Upper lobe of left lung (tissue), 4 donors: ENCODE measurements at regions not wholly inside any gene's neighbourhood (a gene's known extent, or its start where the extent isn't known, plus 50 kb on each side); places are given as distances from the start of the nearest gene placed in this dataset.

Experiments used
- POLR2A ChIP-seq, 4 donors: fragments of 450-650 bp; IDR thresholded peaks; one replicate each; pipeline ENCODE4 v1.5.1; 2016 to 2017; ENCODE audit warnings: antibody characterized with exemption in 4 of 4, mild to moderate bottlenecking in 2 of 4
- TF ChIP-seq, protein P1 (sequence below), 6 experiments: fragments of 450-650 bp in 4 of 6; fragments of 200-600 bp in 2 of 6; sonication (generic) in 2 of 6; IDR thresholded peaks; one replicate each; pipeline ENCODE4 v1.5.1; 2016 to 2019; ENCODE audit warnings: antibody characterized with exemption in 6 of 6

DNA sequence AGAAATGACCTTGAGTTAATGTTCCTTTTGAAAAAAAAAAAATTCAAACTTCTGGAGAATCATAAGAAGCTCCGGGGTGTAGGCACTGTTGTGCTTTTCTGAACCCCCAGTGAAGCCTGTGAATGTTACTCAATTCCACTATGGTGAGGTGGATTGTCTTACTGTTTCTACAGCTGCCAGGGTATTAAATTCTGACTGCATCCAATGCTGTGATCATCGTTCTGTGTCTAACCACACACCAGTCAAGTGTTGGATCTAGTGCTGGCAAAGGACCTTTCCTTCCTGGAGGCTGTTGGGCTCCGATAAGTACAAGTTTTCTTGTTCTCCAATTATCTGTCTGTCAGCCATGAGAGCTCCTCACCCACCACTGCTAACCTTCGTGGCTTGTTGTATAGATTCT, 162.0 kb upstream of the EPHA7 start:
- TF ChIP-seq, protein P1, sequence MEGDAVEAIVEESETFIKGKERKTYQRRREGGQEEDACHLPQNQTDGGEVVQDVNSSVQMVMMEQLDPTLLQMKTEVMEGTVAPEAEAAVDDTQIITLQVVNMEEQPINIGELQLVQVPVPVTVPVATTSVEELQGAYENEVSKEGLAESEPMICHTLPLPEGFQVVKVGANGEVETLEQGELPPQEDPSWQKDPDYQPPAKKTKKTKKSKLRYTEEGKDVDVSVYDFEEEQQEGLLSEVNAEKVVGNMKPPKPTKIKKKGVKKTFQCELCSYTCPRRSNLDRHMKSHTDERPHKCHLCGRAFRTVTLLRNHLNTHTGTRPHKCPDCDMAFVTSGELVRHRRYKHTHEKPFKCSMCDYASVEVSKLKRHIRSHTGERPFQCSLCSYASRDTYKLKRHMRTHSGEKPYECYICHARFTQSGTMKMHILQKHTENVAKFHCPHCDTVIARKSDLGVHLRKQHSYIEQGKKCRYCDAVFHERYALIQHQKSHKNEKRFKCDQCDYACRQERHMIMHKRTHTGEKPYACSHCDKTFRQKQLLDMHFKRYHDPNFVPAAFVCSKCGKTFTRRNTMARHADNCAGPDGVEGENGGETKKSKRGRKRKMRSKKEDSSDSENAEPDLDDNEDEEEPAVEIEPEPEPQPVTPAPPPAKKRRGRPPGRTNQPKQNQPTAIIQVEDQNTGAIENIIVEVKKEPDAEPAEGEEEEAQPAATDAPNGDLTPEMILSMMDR (IDR thresholded peaks at IDR 0.05) = no peak
- no peak for TF ChIP-seq POLR2A (IDR thresholded peaks at IDR 0.05)
